ENCODE measurements at regions not wholly inside any gene's neighbourhood (a gene's known extent, or its start where the extent isn't known, plus 50 kb on each side); places are given as distances from the start of the nearest gene placed in this dataset.

DNA sequence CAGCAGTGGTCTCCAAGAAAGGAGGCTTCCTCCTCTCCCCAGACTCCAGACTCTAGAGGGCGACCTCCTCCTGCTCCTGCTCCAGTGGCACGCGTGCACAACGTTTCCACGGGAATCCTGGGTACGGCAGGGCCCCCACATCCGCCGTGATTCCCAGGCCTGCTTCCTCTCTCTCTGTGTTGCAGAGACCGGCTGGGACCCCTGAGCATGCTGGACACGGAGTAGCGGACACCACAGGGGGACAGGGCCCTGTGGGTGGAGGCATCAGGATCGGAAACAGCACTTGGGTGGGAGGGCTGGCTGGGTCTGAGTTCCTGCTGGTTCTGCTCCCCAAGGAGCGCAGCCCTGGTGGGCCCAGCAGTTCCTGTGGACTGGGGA, 75.9 kb upstream of the SLC35G4 start:
- DNase-seq (ENCODE audit: extremely low read depth in 1 of 4, low spot score in 3 of 4) (no peak), FAIRE-seq (no peak), ATAC-seq (no peak; the same call in 2 of the 3 replicates)
- H3K27me3 ChIP-seq (ENCODE audit: control insufficient read depth in 2 of 2, insufficient read depth in 2 of 2, low read length in 2 of 2), result peaks cover 2 to 23% of the 10 kb centered on the region in 2 experiments; a peak in 3 of 5 replicates
- no peaks in the 10 kb centered on the region for H4K20me1 ChIP-seq (replicated peaks; ENCODE audit: control insufficient read depth, insufficient read depth, low read length)
- in situ Hi-C loops (cut with MboI), result no loop called here
- ChIA-PET POLR2A (no interaction called here), CTCF (ENCODE audit: low intra/inter-chr PET ratio) (no interaction called here)
- H3K4me1 ChIP-seq (replicated peaks in 1 of 2; ENCODE audit: control insufficient read depth in 2 of 2, insufficient read depth in 2 of 2, low read length in 2 of 2), result no peaks in the 10 kb centered on the region; a peak in 1 of 5 replicates
- WGBS (ENCODE audit: insufficient coverage, low coverage, missing lambda C conversion rate), result 0% methylated on average over 7 of the region's 13 CpGs
- H3K4me3 ChIP-seq, result no peak overlapping the region
- H3K36me3 ChIP-seq (ENCODE audit: control insufficient read depth, insufficient read depth, low read length), result no peaks in the 10 kb centered on the region
- H3K9me3 ChIP-seq (replicated peaks; ENCODE audit: control insufficient read depth, insufficient read depth, low read depth, low read length), result no peaks in the 10 kb centered on the region
- no peak for TF ChIP-seq CSDE1 (IDR thresholded peaks at IDR 0.05)
- no peak for TF ChIP-seq ZFP1 (CRISPR knock-in tag; IDR thresholded peaks at IDR 0.05)
- no peak for TF ChIP-seq MECOM (CRISPR knock-in tag; IDR thresholded peaks at IDR 0.05)
- no peak for TF ChIP-seq PPARD (CRISPR knock-in tag; IDR thresholded peaks at IDR 0.05)
- no peak overlapping the region for H3K4me2 ChIP-seq (ENCODE audit: insufficient read depth, low read length)
- H2AFZ ChIP-seq (ENCODE audit: low read depth, low read length), result no peak overlapping the region
- no TSS peak for BruUV-seq (replicated peaks)
- H3K9ac ChIP-seq (ENCODE audit: insufficient read depth in 1 of 2, low read depth in 2 of 2, low read length in 2 of 2), result no peak overlapping the region
- H3K27ac ChIP-seq (ENCODE audit: extremely low read depth, low read depth, low read length), result no peak overlapping the region
- intact Hi-C loops (cut with micrococcal nuclease), result no loop called here
- no peaks in the 10 kb centered on the region for H3K9me1 ChIP-seq (ENCODE audit: control insufficient read depth, insufficient read depth, low read length)
- H3K79me2 ChIP-seq (ENCODE audit: control insufficient read depth, insufficient read depth, low read length), result no peaks in the 10 kb centered on the region

DNA sequence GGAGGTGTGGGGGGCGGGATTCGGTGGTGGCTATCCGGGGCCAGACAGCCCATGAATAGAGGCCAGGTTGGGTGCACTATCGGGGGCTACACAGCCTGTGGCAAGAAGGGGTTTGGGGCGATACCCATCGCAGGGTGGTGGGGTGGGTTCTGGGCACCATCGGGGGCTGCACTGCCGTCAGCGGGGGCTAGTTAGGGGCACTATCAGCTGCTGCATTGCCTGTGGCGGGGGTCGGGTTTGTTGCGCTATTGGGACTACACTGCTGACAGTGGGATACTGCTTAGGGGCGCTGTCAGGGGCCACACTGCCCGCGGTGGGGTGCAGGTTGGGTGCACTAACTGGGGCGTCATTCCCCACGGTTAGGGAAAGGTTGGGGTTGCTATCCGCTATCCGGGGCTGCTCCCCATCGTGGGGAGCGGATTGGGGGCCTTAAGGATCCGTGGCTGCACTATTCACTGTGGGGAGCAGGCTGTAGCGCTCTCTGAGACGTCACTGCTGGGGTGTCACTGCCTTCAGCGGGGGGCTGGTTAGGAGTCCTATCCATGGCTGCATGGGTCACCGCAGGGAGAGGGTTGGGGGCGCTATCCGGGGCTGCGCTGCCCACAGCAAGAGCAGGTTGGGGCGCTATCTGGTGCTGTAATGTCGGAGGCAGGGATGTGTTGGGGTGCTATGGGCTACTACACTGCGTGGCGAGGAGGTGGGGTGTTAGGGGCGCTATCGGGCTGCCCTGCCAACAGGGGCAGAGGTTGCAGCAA, 76.5 kb upstream of the SLC35G4 start:
- in situ Hi-C loops (cut with MboI) (no loop called here), intact Hi-C loops (cut with micrococcal nuclease) (no loop called here)
- ATAC-seq, result no peak
- no TSS peak for BruUV-seq (replicated peaks)
- Histone ChIP-seq H4K20me1 (replicated peaks; ENCODE audit: control insufficient read depth, insufficient read depth, low read length) (no peaks in the 10 kb centered on the region), H3K4me2 (ENCODE audit: insufficient read depth, low read length) (no peak overlapping the region), H3K79me2 (ENCODE audit: control insufficient read depth, insufficient read depth, low read length) (no peaks in the 10 kb centered on the region), H3K9me3 (replicated peaks; ENCODE audit: control insufficient read depth, insufficient read depth, low read depth, low read length) (no peaks in the 10 kb centered on the region), H2AFZ (ENCODE audit: low read depth, low read length) (no peak overlapping the region), H3K27me3 (ENCODE audit: control insufficient read depth in 2 of 2, insufficient read depth in 2 of 2, low read length in 2 of 2) (peaks cover 2 to 23% of the 10 kb centered on the region in 2 experiments; a peak in 3 of 5 replicates), H3K9ac (ENCODE audit: insufficient read depth in 1 of 2, low read depth in 2 of 2, low read length in 2 of 2) (no peak overlapping the region), H3K4me1 (replicated peaks in 1 of 2; ENCODE audit: control insufficient read depth in 2 of 2, insufficient read depth in 2 of 2, low read length in 2 of 2) (no peaks in the 10 kb centered on the region; a peak in 1 of 5 replicates), H3K27ac (ENCODE audit: extremely low read depth, low read depth, low read length) (no peak overlapping the region), H3K4me3 (no peak overlapping the region), H3K9me1 (ENCODE audit: control insufficient read depth, insufficient read depth, low read length) (no peaks in the 10 kb centered on the region), H3K36me3 (ENCODE audit: control insufficient read depth, insufficient read depth, low read length) (no peaks in the 10 kb centered on the region)
- CTCF ChIA-PET (ENCODE audit: low intra/inter-chr PET ratio), result no interaction called here
- no peak for FAIRE-seq
- DNase-seq (ENCODE audit: extremely low read depth in 1 of 4, low spot score in 3 of 4), result no peak
- POLR2A ChIA-PET, result no interaction called here
- 0% methylated on average over 23 of the region's 35 CpGs for WGBS (ENCODE audit: insufficient coverage, low coverage, missing lambda C conversion rate)
- TF ChIP-seq TRIM28 (IDR thresholded peaks at IDR 0.05) (no peak), HSF4 (CRISPR knock-in tag; IDR thresholded peaks at IDR 0.05; ENCODE audit: borderline replicate concordance) (no peak), JUN (IDR thresholded peaks at IDR 0.05; ENCODE audit: borderline replicate concordance, low read depth, low read length) (no peak), JUN (CRISPR knock-in tag; IDR thresholded peaks at IDR 0.05; ENCODE audit: borderline replicate concordance) (no peak), MECOM (CRISPR knock-in tag; IDR thresholded peaks at IDR 0.05) (no peak), TBP (optimal IDR thresholded peaks at IDR 0.05; ENCODE audit: low read depth, low read length) (no peak), POLR2G (IDR thresholded peaks at IDR 0.05; ENCODE audit: low read depth, low read length) (no peak), SREBF1 (IDR thresholded peaks at IDR 0.05; ENCODE audit: borderline replicate concordance, low read depth, low read length) (no peak), ZNF583 (CRISPR knock-in tag; IDR thresholded peaks at IDR 0.05) (no peak), FOXJ3 (CRISPR knock-in tag; IDR thresholded peaks at IDR 0.05) (no peak), FOXA3 (CRISPR knock-in tag; conservative IDR thresholded peaks at IDR 0.05 in 1 of 2, IDR thresholded peaks at IDR 0.05 in 1 of 2) (no peak)
- TF ChIP-seq, protein P1, sequence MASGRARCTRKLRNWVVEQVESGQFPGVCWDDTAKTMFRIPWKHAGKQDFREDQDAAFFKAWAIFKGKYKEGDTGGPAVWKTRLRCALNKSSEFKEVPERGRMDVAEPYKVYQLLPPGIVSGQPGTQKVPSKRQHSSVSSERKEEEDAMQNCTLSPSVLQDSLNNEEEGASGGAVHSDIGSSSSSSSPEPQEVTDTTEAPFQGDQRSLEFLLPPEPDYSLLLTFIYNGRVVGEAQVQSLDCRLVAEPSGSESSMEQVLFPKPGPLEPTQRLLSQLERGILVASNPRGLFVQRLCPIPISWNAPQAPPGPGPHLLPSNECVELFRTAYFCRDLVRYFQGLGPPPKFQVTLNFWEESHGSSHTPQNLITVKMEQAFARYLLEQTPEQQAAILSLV (tag; IDR thresholded peaks at IDR 0.05), result no peak
- TF ChIP-seq, protein P2, sequence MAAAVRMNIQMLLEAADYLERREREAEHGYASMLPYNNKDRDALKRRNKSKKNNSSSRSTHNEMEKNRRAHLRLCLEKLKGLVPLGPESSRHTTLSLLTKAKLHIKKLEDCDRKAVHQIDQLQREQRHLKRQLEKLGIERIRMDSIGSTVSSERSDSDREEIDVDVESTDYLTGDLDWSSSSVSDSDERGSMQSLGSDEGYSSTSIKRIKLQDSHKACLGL (CRISPR knock-in tag; IDR thresholded peaks at IDR 0.05; ENCODE audit: borderline replicate concordance, poor library complexity, severe bottlenecking), result no peak

Measured in K562 (cell line).